NCI-H524 treated with DMSO at 0.1 percent for 48 hours (cell line): ENCODE measurements at regions not wholly inside any gene's neighbourhood (a gene's known extent, or its start where the extent isn't known, plus 50 kb on each side); places are given as distances from the start of the nearest gene placed in this dataset.

Experiments used
- DNase-seq: peaks from one replicate; lab custom pipeline; 2025; lab: John Stamatoyannopoulos, UW

DNA sequence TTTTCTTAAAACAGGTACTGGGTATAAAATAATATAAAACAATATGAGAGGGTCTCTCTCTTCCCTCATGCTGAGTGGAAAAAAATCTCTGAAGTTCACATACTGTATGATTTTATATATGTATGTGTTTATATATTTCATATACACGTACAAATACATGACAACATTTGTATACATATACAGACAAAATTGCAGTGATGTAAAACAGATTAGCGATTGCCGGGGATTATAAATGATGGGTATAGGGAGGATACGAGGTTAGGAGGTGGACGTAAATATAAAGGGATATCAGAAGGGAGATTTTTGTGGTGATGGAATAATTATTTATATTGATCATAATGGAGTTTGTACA, 194.8 kb upstream of the PRSS16 start:
- no peak for DNase-seq

- no peak for DNase-seq
Observed at GRCh38 chr6:27053738-27054137, 193.8 kb upstream of the PRSS16 start.

DNA sequence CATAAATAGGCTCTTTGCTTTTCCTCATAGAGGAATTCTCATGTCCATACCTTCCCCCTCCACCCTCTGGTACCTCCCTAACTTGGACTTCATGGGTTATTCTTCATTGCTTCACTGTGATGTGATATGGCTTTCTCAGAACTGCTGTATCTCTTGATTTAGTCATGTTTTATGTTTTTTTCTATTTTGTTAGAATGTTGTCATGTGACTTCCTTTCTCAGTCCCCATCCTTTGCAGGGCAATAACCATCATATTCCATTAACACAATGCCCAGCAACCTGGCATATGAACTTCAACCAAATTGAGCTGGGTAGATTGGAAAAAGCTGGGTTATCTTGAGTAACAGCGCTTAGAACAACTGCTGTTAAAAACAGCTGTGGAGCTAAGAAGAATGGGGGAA, 190.9 kb upstream of the PRSS16 start:
- no peak for DNase-seq

DNA sequence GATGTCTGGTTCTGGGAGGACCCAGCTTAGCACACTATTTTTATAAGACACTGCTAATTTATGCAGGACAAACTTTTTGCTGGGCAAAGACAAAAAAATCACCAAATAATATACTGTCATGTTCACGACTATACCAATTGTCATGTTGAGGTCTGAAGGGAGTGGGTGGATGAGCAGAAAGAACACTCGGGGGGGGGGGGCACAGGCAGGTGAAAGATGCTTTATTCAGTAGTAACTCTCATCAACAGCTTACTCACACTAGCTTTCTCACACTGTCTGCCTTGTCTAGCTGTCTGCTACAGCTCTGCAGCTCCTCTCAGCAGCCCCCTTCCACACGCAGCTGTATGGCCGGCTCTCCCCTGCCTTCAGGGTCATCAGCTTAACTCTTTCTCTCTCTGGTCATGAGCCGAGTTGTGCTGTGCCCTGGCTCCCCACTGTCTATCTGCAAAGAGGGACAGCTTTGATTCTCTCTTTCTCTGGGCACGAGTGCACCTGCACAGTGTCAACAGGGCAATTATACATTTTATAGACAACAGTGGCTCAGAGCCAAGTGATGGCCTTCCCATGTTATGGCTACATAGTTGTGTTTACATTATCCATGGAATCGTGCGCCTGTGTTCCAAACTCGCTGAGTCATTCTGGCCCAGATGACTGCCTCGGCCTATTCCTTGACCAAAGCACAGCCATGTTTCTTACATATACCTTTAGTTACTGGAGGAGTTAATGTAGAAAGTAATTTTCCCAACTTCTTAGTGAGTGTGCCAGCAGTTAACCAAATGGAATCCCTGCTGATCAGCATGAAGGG, 187.7 kb upstream of the PRSS16 start:
- DNase-seq, result no peak

DNA sequence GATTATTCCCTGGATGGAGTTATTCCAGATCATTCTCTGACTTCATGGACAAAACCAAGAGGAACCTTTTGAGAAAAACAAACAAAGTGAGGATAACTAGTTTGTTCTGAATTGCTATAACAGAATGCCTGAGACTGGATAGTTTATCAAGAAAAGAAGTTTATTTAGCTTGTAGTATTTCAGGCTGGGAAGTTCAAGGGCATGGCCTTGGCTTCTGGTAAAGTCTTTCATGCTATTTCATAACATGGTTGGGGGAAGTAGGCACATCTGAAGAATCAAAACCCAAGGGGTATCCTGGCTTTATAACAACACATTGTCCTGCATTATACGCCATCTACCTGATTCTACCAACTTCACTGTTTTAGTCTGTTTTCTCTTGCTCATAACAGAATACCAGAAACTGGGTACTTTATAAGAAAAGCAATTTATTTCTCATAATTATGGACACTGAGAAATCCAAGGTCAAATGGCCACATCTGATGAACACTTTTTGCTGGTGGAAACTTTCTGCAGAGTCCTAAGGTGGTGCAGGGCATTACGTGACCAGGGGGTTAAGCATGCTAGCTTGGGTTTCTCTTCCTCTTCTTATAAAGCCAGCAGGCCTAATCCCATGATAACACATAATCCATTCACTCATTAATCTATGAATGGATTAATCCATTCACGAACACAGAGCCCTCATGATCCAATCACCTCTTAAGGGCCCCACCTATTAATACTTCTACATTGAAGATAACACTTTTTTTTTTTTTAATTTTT, 186.1 kb upstream of the PRSS16 start:
- no peak for DNase-seq

DNA sequence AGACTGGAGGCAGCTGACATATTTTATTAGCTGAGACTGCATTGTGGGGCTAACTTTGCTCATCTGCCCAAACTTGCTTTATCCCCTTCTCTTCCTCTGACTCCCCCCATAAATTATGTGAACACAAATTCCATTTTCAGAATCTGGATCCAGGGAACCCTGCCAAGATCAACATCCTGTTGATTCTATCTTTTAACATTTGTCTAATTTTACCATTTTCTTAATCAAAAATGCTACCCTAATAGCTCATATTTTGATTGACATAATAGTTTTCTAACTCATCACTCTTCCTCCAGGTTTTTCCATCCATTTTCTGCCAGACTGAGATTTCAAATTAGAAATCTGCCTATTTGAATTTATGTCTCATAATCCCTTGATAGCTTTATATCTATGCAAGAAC, 184.7 kb upstream of the PRSS16 start:
- DNase-seq, result no peak

DNA sequence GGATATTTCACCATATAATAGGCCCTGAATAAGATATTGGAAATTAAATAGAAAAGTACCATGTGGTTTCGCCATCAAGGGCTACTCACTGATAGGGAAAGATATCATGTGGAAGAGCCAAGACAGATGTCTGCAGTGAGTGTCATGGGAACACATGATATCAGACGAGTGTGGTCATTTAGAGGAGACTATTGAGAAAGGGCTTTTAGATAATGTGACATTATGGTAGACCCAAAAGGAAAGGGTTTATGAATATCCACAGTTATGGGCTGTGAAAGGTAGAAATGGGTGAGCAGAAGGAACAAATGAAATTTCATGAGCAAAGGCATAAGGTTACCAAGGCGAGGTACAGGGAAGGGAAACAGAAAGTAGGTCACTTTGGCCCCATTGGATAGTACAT, 182.3 kb upstream of the PRSS16 start:
- DNase-seq, result no peak

GRCh38 chr6:27066381-27066780, 181.1 kb upstream of the PRSS16 start:
- no peak for DNase-seq

GRCh38 chr6:27066802-27067201, 180.7 kb upstream of the PRSS16 start:
- DNase-seq, result no peak

DNA sequence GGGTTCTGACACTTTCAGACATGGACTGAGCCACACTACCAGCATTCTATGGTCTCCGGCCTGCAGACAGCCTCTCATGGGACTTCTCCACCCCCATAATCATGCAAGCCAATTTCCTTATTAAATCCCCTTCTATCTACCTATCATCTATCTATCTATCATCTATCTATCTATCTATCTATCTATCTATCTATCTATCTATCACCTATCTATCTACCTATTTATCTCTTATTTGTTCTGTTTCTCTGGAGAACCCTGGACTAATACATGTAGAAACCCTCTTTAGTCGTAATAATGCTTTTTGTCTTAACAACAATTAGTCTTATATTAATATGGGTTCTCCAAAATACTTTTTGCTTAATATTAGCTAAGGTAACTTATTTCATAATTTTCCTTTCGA, 174.1 kb upstream of the PRSS16 start:
- DNase-seq, result no peak

- DNase-seq, result no peak
Observed at GRCh38 chr6:27076116-27076515, 171.4 kb upstream of the PRSS16 start.

GRCh38 chr6:27078734-27079357, 168.7 kb upstream of the PRSS16 start:
- peak; percentile 19 for DNase-seq

- DNase-seq, result no peak
Observed at GRCh38 chr6:27081188-27081587, 166.3 kb upstream of the PRSS16 start.

DNA sequence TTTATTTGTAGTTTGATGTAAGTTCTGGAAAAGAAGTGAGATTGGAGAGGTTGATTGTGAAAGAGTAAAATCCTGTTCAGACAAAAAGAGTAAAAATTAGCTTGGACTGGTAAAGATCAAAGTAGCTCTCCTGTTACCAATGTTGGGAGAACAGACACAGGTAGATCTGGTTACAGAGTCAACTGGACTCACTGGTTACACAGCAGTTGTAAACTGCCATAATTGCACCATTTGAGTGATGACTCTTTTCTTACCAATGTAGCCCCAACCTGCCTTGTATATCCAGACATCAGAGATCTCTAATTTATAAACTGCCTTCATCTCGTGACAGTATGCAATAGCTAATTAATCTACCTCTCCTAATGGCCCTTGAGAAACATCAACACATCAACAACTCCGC, 165.6 kb upstream of the PRSS16 start:
- DNase-seq, result no peak

DNA sequence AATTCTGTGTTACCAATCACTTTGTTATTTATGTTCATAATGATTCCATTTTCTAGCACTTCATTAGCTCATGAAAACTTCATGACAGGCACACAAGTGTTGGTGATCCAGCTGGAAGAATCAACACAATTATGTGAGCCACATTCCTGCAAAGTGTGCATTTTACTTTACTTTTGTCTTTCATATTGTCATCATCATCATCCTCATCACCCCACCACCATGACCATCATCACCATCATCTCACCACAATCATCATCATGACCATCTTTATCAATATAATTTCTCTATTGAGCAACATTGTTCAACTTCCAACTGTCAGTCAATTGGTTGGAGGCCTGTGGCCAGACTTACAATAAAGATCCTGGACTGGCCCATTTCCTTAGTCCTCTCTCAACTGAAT, 159.4 kb upstream of the PRSS16 start:
- DNase-seq, result no peak

- peak; percentile 24 for DNase-seq
Observed at GRCh38 chr6:27091661-27092315, 155.7 kb upstream of the PRSS16 start.

GRCh38 chr6:27092316-27092692, 155.2 kb upstream of the PRSS16 start:
- no peak for DNase-seq

GRCh38 chr6:27095914-27096313, 151.6 kb upstream of the PRSS16 start:
- no peak for DNase-seq

DNA sequence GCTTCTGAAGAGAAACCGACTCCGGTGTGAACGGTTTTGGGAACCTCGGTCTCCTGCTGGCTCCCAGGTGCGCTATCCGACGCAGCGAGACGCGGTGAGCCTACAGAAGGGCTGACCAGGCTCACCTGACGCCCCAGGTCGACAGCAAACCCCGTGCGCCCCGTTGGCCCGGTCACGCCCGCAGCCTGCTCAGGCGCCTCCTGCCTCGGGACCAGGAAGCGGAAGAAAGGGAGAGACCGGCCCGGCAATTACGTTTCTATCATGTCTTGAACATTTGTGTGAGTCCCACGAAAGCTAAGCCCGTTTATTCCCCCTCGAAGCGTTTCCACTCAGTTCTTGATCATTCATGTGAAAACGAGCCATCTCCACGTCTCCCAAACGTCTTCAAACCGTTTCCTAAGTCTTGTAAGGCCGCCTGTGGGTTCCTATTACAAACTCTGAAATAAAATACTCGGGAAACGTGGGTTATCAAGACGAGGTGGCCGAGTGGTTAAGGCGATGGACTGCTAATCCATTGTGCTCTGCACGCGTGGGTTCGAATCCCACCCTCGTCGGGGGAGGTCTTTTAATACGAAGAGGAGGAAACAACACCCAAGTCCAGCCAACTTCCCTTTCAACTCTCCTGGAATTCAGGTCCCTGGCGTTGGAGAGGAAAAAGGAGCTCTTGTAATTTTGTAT, 150.5 kb upstream of the PRSS16 start:
- no peak for DNase-seq

- DNase-seq, result no peak
Observed at GRCh38 chr6:27098956-27099355, 148.5 kb upstream of the PRSS16 start.

- no peak for DNase-seq
Observed at GRCh38 chr6:27100921-27101320, 146.6 kb upstream of the PRSS16 start.

GRCh38 chr6:27101824-27102223, 145.7 kb upstream of the PRSS16 start:
- DNase-seq, result no peak
